ENCODE measurements at regions not wholly inside any gene's neighbourhood (a gene's known extent, or its start where the extent isn't known, plus 50 kb on each side); places are given as distances from the start of the nearest gene placed in this dataset.
A peak's percentile ranks its signal among the peaks of the same experiment; 100 is the strongest.

DNA sequence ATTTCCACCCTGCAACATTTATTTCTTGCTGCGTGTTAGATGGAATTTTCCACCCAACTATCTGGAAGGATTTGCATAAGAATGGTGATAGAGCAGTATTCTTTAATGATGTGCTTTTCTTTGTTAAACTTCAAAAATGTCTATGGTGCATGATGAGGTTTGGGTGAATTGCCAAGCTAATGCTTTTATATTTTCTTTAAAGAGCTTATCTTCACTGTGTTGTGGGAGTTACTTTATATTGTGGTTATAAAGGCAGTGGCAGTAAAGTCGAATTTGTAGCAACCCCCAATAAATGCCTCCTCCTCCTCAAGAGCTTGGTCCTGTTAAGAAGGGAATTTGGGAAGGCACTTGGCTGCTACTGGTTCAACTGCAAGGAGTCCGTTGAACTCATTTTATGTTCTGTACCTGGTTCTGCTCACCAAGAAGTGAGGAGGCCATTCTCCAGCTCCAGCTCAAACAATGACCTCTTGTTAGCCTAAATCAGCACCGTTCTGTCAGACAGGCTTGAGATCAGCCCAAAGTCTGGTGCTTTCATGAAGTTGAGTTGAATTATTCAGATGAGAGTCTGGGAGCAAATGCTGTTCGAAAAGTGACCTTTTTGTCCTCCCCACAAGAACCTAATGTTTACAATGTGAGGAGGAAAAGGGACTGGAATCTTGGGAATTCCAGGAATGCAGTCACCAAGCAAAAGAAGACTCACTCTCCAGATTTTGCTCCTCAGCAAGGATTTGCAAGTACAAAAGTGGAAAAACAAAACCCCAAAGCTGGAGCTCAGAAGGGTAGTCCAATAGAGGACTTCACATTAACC lies 217.0 kb downstream of the TMEM38B start:
- DNase-seq (ENCODE audit: low read depth) (peak; percentile 18), FAIRE-seq (peak; percentile 83)
- TF ChIP-seq, protein P1, sequence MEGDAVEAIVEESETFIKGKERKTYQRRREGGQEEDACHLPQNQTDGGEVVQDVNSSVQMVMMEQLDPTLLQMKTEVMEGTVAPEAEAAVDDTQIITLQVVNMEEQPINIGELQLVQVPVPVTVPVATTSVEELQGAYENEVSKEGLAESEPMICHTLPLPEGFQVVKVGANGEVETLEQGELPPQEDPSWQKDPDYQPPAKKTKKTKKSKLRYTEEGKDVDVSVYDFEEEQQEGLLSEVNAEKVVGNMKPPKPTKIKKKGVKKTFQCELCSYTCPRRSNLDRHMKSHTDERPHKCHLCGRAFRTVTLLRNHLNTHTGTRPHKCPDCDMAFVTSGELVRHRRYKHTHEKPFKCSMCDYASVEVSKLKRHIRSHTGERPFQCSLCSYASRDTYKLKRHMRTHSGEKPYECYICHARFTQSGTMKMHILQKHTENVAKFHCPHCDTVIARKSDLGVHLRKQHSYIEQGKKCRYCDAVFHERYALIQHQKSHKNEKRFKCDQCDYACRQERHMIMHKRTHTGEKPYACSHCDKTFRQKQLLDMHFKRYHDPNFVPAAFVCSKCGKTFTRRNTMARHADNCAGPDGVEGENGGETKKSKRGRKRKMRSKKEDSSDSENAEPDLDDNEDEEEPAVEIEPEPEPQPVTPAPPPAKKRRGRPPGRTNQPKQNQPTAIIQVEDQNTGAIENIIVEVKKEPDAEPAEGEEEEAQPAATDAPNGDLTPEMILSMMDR (IDR thresholded peaks at IDR 0.05; ENCODE audit: insufficient read depth, low read length, severe bottlenecking) = no peak
- no peaks in the 10 kb centered on the region for H3K36me3 ChIP-seq (ENCODE audit: control insufficient read depth, insufficient read depth, low read length)
- H3K27me3 ChIP-seq (ENCODE audit: control insufficient read depth, insufficient read depth, low read length) = no peaks in the 10 kb centered on the region
- no peak overlapping the region for H3K4me3 ChIP-seq (ENCODE audit: low read depth, low read length)

DNA sequence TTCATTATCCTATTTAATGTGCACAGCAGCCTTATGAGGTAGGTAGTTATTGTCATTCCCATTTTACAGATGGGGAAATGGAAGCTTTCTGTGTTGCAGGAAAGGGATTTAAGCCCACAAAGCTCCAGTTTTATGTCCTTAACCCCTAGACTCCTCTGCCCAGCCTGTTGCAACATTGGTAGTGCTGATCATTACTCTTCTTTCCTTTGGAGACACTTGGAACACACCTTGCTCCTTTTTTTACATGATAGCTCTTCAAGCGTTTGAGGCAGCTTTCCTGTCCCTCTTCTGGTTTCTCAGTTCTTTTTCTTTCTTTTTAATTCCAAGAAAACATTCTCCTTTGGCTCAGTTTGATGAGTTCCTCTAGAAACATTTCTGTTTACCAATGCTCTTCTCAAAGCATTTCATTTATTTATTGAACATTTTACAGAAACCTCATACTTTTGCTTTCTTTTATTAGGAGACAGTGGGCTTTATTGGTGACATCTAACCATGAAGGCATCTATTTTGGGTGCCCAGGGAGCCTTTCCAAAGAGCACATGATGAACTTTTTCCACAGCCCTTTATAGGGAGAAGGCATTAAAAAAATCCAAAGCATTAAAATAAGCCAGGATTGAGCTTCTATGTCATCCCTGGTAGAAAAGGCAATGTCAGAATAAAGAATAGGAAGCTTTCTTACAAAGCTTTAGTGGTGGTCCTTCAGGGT lies 218.0 kb downstream of the TMEM38B start:
- TF ChIP-seq, protein P1 (IDR thresholded peaks at IDR 0.05; ENCODE audit: insufficient read depth, low read length, severe bottlenecking) = no peak
- Histone ChIP-seq H3K4me3 (ENCODE audit: low read depth, low read length) (no peak overlapping the region), H3K27me3 (ENCODE audit: control insufficient read depth, insufficient read depth, low read length) (no peaks in the 10 kb centered on the region), H3K36me3 (ENCODE audit: control insufficient read depth, insufficient read depth, low read length) (no peaks in the 10 kb centered on the region)
- DNase-seq (ENCODE audit: low read depth) (no peak), FAIRE-seq (no peak)

DNA sequence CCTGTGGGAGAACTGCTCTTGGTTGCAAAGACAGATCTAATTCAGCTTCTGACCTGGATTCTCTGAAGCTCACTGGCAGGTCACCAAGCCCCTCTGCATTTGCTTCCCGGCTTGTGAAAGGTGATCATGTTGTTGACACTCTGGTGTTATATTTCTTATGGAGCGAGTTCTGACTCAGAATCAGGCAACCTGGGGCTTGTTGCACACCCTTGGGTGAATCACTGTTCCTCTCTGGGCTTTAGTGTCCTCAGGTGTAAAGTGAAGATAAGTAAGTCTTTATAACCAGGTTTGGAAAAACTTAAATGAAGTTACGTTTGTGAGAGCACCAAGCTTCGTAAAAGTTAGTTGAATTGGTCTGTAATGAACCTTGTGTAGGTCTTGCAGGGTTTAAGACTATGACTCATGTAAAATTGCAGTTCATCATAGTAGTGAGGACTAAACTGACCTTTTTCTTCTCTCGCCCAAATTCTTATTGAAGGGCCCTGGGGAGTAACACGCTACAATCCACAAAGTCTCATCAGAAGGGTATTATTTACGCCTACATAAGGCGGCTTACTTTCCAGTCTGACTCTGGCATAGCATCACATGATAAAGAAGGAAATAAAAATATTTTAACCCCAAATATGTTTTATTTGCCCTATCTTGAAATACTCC lies 218.6 kb downstream of the TMEM38B start:
- FAIRE-seq (peak; percentile 90), DNase-seq (ENCODE audit: low read depth) (peak; percentile 97)
- Histone ChIP-seq H3K4me3 (ENCODE audit: low read depth, low read length) (no peak overlapping the region), H3K27me3 (ENCODE audit: control insufficient read depth, insufficient read depth, low read length) (no peaks in the 10 kb centered on the region), H3K36me3 (ENCODE audit: control insufficient read depth, insufficient read depth, low read length) (no peaks in the 10 kb centered on the region)
- TF ChIP-seq, protein P1 (IDR thresholded peaks at IDR 0.05; ENCODE audit: insufficient read depth, low read length, severe bottlenecking) = no peak

DNA sequence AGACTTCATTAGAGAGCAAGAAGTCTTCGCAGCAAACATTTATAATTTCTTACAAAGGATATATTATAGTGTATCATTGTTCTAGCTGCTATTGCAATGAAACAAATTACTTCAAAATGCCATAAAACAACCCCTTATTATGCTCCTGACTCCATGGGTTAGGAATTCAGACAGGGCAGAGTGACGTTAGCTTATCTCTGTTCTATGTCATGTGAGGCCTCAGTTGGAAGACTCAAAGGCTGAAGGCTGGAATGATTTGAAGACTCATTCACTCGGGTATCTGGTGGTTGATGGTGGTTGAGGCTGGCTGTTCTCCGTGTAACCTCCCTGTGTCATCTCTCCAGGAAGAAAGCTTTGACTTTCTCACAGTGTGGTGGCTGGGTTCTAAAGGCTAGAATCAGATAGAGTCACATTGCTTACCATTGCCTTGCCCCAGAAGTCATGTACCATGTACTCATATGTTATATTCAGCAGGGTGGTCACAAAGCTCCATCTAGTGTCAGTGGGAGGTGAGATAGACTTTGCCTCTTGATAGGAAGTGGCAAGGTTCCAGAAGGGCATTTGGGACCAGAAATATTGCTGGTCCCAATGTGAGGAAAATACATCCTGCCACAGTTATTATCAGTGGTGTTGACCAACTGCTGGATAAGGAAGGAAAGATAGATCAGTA lies 226.9 kb downstream of the TMEM38B start:
- TF ChIP-seq, protein P1 (IDR thresholded peaks at IDR 0.05; ENCODE audit: insufficient read depth, low read length, severe bottlenecking) = no peak
- FAIRE-seq (no peak), DNase-seq (ENCODE audit: low read depth) (no peak)
- Histone ChIP-seq H3K4me3 (ENCODE audit: low read depth, low read length) (no peak overlapping the region), H3K36me3 (ENCODE audit: control insufficient read depth, insufficient read depth, low read length) (no peaks in the 10 kb centered on the region), H3K27me3 (ENCODE audit: control insufficient read depth, insufficient read depth, low read length) (no peaks in the 10 kb centered on the region)

DNA sequence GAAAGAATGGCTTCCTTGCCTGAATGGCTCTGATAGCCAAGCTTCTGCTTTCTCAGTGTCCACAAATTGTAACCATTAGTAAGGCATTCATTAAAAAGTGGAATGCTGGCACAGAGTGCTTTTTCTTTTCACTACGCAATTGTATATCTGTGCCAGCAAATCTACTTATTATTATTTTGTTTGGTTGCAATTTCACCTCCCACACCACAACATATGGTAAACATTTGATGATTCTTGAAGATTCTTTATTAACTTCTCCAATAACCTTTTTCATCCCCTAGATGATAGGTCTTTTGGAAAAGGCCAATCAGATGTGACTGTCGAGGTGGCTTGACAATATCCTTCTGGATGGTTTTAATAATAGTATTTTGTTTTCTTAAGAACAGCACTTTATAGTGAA lies 234.1 kb downstream of the TMEM38B start:
- H3K4me3 ChIP-seq (ENCODE audit: low read depth, low read length) = no peak overlapping the region
- TF ChIP-seq, protein P1 (IDR thresholded peaks at IDR 0.05; ENCODE audit: insufficient read depth, low read length, severe bottlenecking) = no peak
- DNase-seq (ENCODE audit: low read depth) (no peak), FAIRE-seq (no peak)
- H3K36me3 ChIP-seq (ENCODE audit: control insufficient read depth, insufficient read depth, low read length) = no peaks in the 10 kb centered on the region
- no peaks in the 10 kb centered on the region for H3K27me3 ChIP-seq (ENCODE audit: control insufficient read depth, insufficient read depth, low read length)
